Astrocyte (in vitro differentiated cells and primary cell): ENCODE measurements at regions not wholly inside any gene's neighbourhood (a gene's known extent, or its start where the extent isn't known, plus 50 kb on each side); places are given as distances from the start of the nearest gene placed in this dataset.

Experiments used
- DNase-seq: peaks from one replicate; pipeline ENCODE4 v3.0.0-alpha.2; 2010; ENCODE audit warnings: low read depth
- FAIRE-seq: peaks from 2 replicates; lab custom pipeline; 2011; peaks lifted over from hg19 to GRCh38; lab: Jason Lieb, UNC
- H2AFZ ChIP-seq: 2 replicates; pipeline ENCODE4 v1.6.0; 2012; ENCODE audit warnings: low read depth, low read length, inconsistent platforms
- H3K27ac ChIP-seq: 2 replicates; pipeline ENCODE4 v1.5.1; 2011; ENCODE audit warnings: low read depth, low read length, inconsistent platforms
- H3K27me3 ChIP-seq: 2 replicates; pipeline ENCODE4 v1.6.0; 2011; ENCODE audit warnings: low read length, inconsistent platforms; ENCODE audit not compliant: insufficient read depth
- H3K36me3 ChIP-seq: 2 replicates; pipeline ENCODE4 v1.5.1; 2011; ENCODE audit warnings: low read length, inconsistent platforms; ENCODE audit not compliant: insufficient read depth
- H3K4me1 ChIP-seq: 2 replicates; pipeline ENCODE4 v1.5.1; 2011; ENCODE audit warnings: low read length, inconsistent platforms; ENCODE audit not compliant: insufficient read depth
- H3K4me2 ChIP-seq: 2 replicates; pipeline ENCODE4 v1.6.0; 2012; ENCODE audit warnings: low read length, inconsistent platforms
- H3K4me3 ChIP-seq: 2 replicates; pipeline ENCODE4 v1.5.1; 2011; ENCODE audit warnings: low read depth, mild to moderate bottlenecking, low read length, inconsistent platforms; ENCODE audit not compliant: insufficient read depth
- H3K79me2 ChIP-seq: 2 replicates; pipeline ENCODE4 v1.6.0; 2012; ENCODE audit warnings: mild to moderate bottlenecking, low read length, inconsistent platforms; ENCODE audit not compliant: insufficient read depth
- H3K9ac ChIP-seq: 2 replicates; pipeline ENCODE4 v1.6.0; 2012; ENCODE audit warnings: mild to moderate bottlenecking, low read length, inconsistent platforms
- H3K9me3 ChIP-seq: 2 replicates; pipeline ENCODE4 v1.5.1; 2012; ENCODE audit warnings: low read depth, mild to moderate bottlenecking, low read length, inconsistent platforms; ENCODE audit not compliant: insufficient read depth
- H4K20me1 ChIP-seq: 2 replicates; pipeline ENCODE4 v1.6.0; 2012; ENCODE audit warnings: low read length, inconsistent platforms; ENCODE audit not compliant: insufficient read depth
- H3K27ac Mint-ChIP-seq: one replicate; pipeline ENCODE4 v1.8.0; 2021; ENCODE audit warnings: mild to moderate bottlenecking, mixed read lengths; ENCODE audit not compliant: unreplicated experiment
- H3K27me3 Mint-ChIP-seq: one replicate; pipeline ENCODE4 v1.8.0; 2021; ENCODE audit warnings: low read depth, mixed read lengths; ENCODE audit not compliant: unreplicated experiment
- H3K36me3 Mint-ChIP-seq: one replicate; pipeline ENCODE4 v1.8.0; 2021; ENCODE audit warnings: low read depth, mixed read lengths; ENCODE audit not compliant: unreplicated experiment
- H3K4me1 Mint-ChIP-seq: one replicate; pipeline ENCODE4 v1.8.0; 2021; ENCODE audit warnings: low read depth, mixed read lengths; ENCODE audit not compliant: unreplicated experiment
- H3K4me3 Mint-ChIP-seq: one replicate; pipeline ENCODE4 v1.8.0; 2021; ENCODE audit warnings: mild to moderate bottlenecking, moderate library complexity, mixed read lengths; ENCODE audit not compliant: unreplicated experiment
- H3K9me3 Mint-ChIP-seq: one replicate; pipeline ENCODE4 v1.8.0; 2021; ENCODE audit warnings: mild to moderate bottlenecking, mixed read lengths; ENCODE audit not compliant: unreplicated experiment
- CTCF ChIP-seq: IDR thresholded peaks from 2 replicates; pipeline ENCODE4 v1.5.1; 2011; ENCODE audit warnings: low read depth, mild to moderate bottlenecking, inconsistent platforms, low read length, moderate library complexity; ENCODE audit not compliant: insufficient read depth
- EZH2 ChIP-seq: IDR thresholded peaks from 2 replicates; pipeline ENCODE4 v1.6.1; 2012; ENCODE audit warnings: mild to moderate bottlenecking, low read length, inconsistent platforms; ENCODE audit not compliant: insufficient read depth

GRCh38 chr14:76320975-76321374 lies 55.0 kb upstream of the ESRRB start:
- Histone ChIP-seq H3K27ac (no peak overlapping the region), H3K4me1 (no peaks in the 10 kb centered on the region), H3K36me3 (no peaks in the 10 kb centered on the region), H3K4me2 (no peak overlapping the region), H3K9ac (no peak overlapping the region), H3K79me2 (no peaks in the 10 kb centered on the region), H3K9me3 (no peaks in the 10 kb centered on the region), H3K27me3 (no peaks in the 10 kb centered on the region), H2AFZ (no peak overlapping the region), H3K4me3 (no peak overlapping the region), H4K20me1 (no peaks in the 10 kb centered on the region)
- H3K36me3 Mint-ChIP-seq = no peaks in the 10 kb centered on the region
- H3K27ac Mint-ChIP-seq = no peak overlapping the region
- H3K27me3 Mint-ChIP-seq = peaks cover 44% of the 10 kb centered on the region
- FAIRE-seq (no peak), DNase-seq (no peak)
- no peak overlapping the region for H3K4me3 Mint-ChIP-seq
- TF ChIP-seq EZH2 = no peak
- no peak for TF ChIP-seq CTCF
- no peaks in the 10 kb centered on the region for H3K4me1 Mint-ChIP-seq
- H3K9me3 Mint-ChIP-seq = no peaks in the 10 kb centered on the region

- no peaks in the 10 kb centered on the region for H3K9me3 Mint-ChIP-seq
- DNase-seq = no peak
- Histone ChIP-seq H3K4me1 (no peaks in the 10 kb centered on the region), H3K36me3 (no peaks in the 10 kb centered on the region), H2AFZ (no peak overlapping the region), H3K4me2 (no peak overlapping the region), H3K4me3 (no peak overlapping the region), H4K20me1 (no peaks in the 10 kb centered on the region), H3K9ac (no peak overlapping the region), H3K9me3 (no peaks in the 10 kb centered on the region), H3K27me3 (no peaks in the 10 kb centered on the region), H3K27ac (no peak overlapping the region), H3K79me2 (no peaks in the 10 kb centered on the region)
- H3K36me3 Mint-ChIP-seq = no peaks in the 10 kb centered on the region
- TF ChIP-seq EZH2 (no peak), CTCF (no peak)
- no peak overlapping the region for H3K27ac Mint-ChIP-seq
- no peaks in the 10 kb centered on the region for H3K4me1 Mint-ChIP-seq
- FAIRE-seq = no peak
- peaks cover 48% of the 10 kb centered on the region for H3K27me3 Mint-ChIP-seq
- H3K4me3 Mint-ChIP-seq = no peak overlapping the region
These were observed 53.2 kb upstream of the ESRRB start for GRCh38 chr14:76322594-76323220.

GRCh38 chr14:76323331-76324050 lies 52.4 kb upstream of the ESRRB start:
- Histone ChIP-seq H2AFZ (no peak overlapping the region), H4K20me1 (no peaks in the 10 kb centered on the region), H3K4me1 (no peaks in the 10 kb centered on the region), H3K4me3 (no peak overlapping the region), H3K79me2 (no peaks in the 10 kb centered on the region), H3K4me2 (no peak overlapping the region), H3K27me3 (peaks cover 3% of the 10 kb centered on the region), H3K27ac (no peak overlapping the region), H3K9me3 (no peaks in the 10 kb centered on the region), H3K9ac (no peak overlapping the region), H3K36me3 (no peaks in the 10 kb centered on the region)
- Mint-ChIP-seq H3K27me3 (peaks cover 56% of the 10 kb centered on the region), H3K36me3 (no peaks in the 10 kb centered on the region), H3K4me1 (no peaks in the 10 kb centered on the region), H3K9me3 (no peaks in the 10 kb centered on the region), H3K4me3 (no peak overlapping the region), H3K27ac (no peak overlapping the region)
- DNase-seq = no peak
- TF ChIP-seq EZH2 (no peak), CTCF (no peak)
- FAIRE-seq = no peak
